ENCODE measurements at regions not wholly inside any gene's neighbourhood (a gene's known extent, or its start where the extent isn't known, plus 50 kb on each side); places are given as distances from the start of the nearest gene placed in this dataset.

DNA sequence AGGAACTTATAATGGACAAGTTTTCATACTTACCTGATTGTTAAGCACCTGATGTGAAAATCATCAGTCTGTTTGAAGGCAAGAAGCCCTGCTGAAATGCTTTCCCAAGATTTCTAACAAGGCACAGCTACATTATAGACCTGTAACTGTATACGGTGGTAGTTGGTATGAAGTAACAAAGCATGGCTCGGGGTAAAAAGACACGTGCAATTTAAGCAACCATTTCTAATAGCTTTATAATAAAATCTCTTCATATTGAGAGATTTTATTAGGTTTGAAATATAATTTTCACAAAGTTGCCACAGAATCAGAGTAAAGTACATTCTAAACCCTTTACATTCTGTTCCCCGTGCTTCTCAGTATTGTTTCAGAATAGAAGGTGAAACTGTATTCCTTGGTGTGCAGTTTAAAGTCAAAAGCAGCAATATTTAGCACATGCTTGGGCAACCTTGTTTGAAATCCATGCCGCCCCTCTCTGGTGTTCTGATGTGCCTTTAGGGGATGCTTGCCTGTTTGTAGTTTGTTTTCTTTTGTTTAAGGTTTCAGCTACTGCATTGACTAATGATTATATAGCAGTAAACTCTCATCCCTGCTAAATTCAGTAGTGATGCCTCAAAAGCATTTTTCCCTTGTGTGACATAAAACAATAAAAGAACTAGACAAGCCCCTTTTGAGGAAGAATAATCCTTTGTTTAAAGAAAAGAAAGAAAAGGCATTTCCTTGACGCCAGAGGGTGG lies 125.2 kb upstream of the OBI1 start:
- Histone ChIP-seq H3K27ac (ENCODE audit: low read depth in 1 of 2, low read length in 2 of 2) (no peak overlapping the region), H3K9me3 (replicated peaks in 1 of 2; ENCODE audit: control insufficient read depth in 1 of 2, insufficient read depth in 1 of 2, low read length in 2 of 2) (no peaks in the 10 kb centered on the region), H2AFZ (ENCODE audit: insufficient read depth, low read depth, low read length, poor library complexity, severe bottlenecking) (no peak overlapping the region), H3K4me1 (ENCODE audit: control insufficient read depth in 1 of 2, insufficient read depth in 2 of 2, low read length in 2 of 2) (no peaks in the 10 kb centered on the region), H3K9ac (ENCODE audit: insufficient read depth, low read length, poor library complexity, severe bottlenecking) (no peak overlapping the region), H3K79me2 (ENCODE audit: insufficient read depth, low read length) (no peaks in the 10 kb centered on the region), H3K36me3 (replicated peaks in 1 of 2; ENCODE audit: control insufficient read depth in 1 of 2, insufficient read depth in 2 of 2, low read length in 2 of 2) (no peaks in the 10 kb centered on the region), H3K4me2 (replicated peaks; ENCODE audit: extremely low read depth, low read length, poor library complexity, severe bottlenecking) (no peak overlapping the region), H3K27me3 (ENCODE audit: control insufficient read depth in 2 of 2, insufficient read depth in 2 of 2, low read length in 2 of 2) (peaks cover 0 to 4% of the 10 kb centered on the region in 2 donors), H4K20me1 (ENCODE audit: insufficient read depth, low read length) (no peaks in the 10 kb centered on the region), H3K4me3 (replicated peaks in 1 of 3; ENCODE audit: low read depth in 2 of 3, low read length in 3 of 3) (no peak overlapping the region)
- Mint-ChIP-seq H3K4me1 (peaks cover 2% of the 10 kb centered on the region), H3K36me3 (no peaks in the 10 kb centered on the region), H3K9me3 (peaks cover 0 to 2% (median 0%) of the 10 kb centered on the region in 7 donors), H3K4me3 (no peak overlapping the region), H3K27me3 (ENCODE audit: low read depth in 3 of 3) (peaks cover 3 to 9% (median 8%) of the 10 kb centered on the region in 3 donors), H3K27ac (no peak overlapping the region)
- 80% methylated on average over 1 of the region's 6 CpGs for WGBS (ENCODE audit: insufficient coverage)
- DNase-seq, result no peak
- intact Hi-C loops (cut with micrococcal nuclease), result no loop called here
- TF ChIP-seq, protein P1, sequence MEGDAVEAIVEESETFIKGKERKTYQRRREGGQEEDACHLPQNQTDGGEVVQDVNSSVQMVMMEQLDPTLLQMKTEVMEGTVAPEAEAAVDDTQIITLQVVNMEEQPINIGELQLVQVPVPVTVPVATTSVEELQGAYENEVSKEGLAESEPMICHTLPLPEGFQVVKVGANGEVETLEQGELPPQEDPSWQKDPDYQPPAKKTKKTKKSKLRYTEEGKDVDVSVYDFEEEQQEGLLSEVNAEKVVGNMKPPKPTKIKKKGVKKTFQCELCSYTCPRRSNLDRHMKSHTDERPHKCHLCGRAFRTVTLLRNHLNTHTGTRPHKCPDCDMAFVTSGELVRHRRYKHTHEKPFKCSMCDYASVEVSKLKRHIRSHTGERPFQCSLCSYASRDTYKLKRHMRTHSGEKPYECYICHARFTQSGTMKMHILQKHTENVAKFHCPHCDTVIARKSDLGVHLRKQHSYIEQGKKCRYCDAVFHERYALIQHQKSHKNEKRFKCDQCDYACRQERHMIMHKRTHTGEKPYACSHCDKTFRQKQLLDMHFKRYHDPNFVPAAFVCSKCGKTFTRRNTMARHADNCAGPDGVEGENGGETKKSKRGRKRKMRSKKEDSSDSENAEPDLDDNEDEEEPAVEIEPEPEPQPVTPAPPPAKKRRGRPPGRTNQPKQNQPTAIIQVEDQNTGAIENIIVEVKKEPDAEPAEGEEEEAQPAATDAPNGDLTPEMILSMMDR (IDR thresholded peaks at IDR 0.05), result no peak

DNA sequence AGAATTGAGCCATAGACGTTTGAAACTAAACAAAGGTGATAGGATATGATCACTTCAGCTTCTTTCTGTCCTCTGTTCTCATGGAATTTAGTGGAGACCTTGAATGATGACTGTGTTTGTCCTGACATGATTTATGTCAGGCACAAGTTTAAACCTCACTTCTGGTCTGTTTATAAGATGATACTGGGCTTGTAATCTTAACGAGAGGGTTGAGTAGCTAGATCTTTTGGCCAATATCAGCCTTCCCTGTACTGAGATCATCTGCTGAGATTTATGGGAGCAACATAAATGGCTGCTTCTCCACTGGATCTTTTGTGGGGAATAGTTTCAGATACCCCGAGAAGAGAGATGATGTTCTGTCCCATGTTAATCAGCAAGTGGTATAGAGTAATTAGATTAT lies 121.8 kb upstream of the OBI1 start:
- Histone ChIP-seq H3K4me2 (replicated peaks; ENCODE audit: extremely low read depth, low read length, poor library complexity, severe bottlenecking) (no peak overlapping the region), H3K4me3 (replicated peaks in 1 of 3; ENCODE audit: low read depth in 2 of 3, low read length in 3 of 3) (no peak overlapping the region), H3K9ac (ENCODE audit: insufficient read depth, low read length, poor library complexity, severe bottlenecking) (no peak overlapping the region), H4K20me1 (ENCODE audit: insufficient read depth, low read length) (no peaks in the 10 kb centered on the region), H3K9me3 (replicated peaks in 1 of 2; ENCODE audit: control insufficient read depth in 1 of 2, insufficient read depth in 1 of 2, low read length in 2 of 2) (no peaks in the 10 kb centered on the region), H3K36me3 (replicated peaks in 1 of 2; ENCODE audit: control insufficient read depth in 1 of 2, insufficient read depth in 2 of 2, low read length in 2 of 2) (no peaks in the 10 kb centered on the region), H3K27me3 (ENCODE audit: control insufficient read depth in 2 of 2, insufficient read depth in 2 of 2, low read length in 2 of 2) (no peaks in the 10 kb centered on the region), H3K79me2 (ENCODE audit: insufficient read depth, low read length) (no peaks in the 10 kb centered on the region), H3K27ac (ENCODE audit: low read depth in 1 of 2, low read length in 2 of 2) (no peak overlapping the region), H3K4me1 (ENCODE audit: control insufficient read depth in 1 of 2, insufficient read depth in 2 of 2, low read length in 2 of 2) (no peaks in the 10 kb centered on the region), H2AFZ (ENCODE audit: insufficient read depth, low read depth, low read length, poor library complexity, severe bottlenecking) (no peak overlapping the region)
- DNase-seq, result no peak
- TF ChIP-seq, protein P1 (IDR thresholded peaks at IDR 0.05), result no peak
- H3K27me3 Mint-ChIP-seq (ENCODE audit: low read depth in 3 of 3), result peaks cover 1 to 5% (median 1%) of the 10 kb centered on the region in 3 donors
- no peaks in the 10 kb centered on the region for H3K4me1 Mint-ChIP-seq
- H3K27ac Mint-ChIP-seq, result no peak overlapping the region
- no peaks in the 10 kb centered on the region for H3K9me3 Mint-ChIP-seq
- no peak overlapping the region for H3K4me3 Mint-ChIP-seq
- WGBS (ENCODE audit: insufficient coverage), result 0% methylated on average over 1 of the region's 3 CpGs
- intact Hi-C loops (cut with micrococcal nuclease), result no loop called here
- no peaks in the 10 kb centered on the region for H3K36me3 Mint-ChIP-seq

All from CD14-positive monocyte (primary cell).